Activated CD4-positive, alpha-beta memory T cell treated with anti-CD3 and anti-CD28 coated beads for 36 hours (primary cell): ENCODE measurements at regions not wholly inside any gene's neighbourhood (a gene's known extent, or its start where the extent isn't known, plus 50 kb on each side); places are given as distances from the start of the nearest gene placed in this dataset.

Experiments
- CTCF ChIA-PET: fragments of 350-600 bp; sonication (Branson Sonifier 250); formaldehyde crosslinking; loops from one replicate; lab custom pipeline; 2021; ENCODE audit warnings: antibody characterized with exemption, inconsistent platforms; lab: Charles Lee
- POLR2A ChIA-PET: fragments of 350-600 bp; sonication (Branson Sonifier 250); formaldehyde crosslinking; loops from one replicate; lab custom pipeline; 2021; ENCODE audit warnings: antibody characterized with exemption; lab: Charles Lee
- DNase-seq: peaks from one replicate; pipeline ENCODE4 v3.0.0-alpha.2; 2020
- H3K27ac Mint-ChIP-seq: one replicate; pipeline ENCODE4 v1.8.0; 2021; ENCODE audit warnings: mixed read lengths
- H3K27me3 Mint-ChIP-seq: one replicate; pipeline ENCODE4 v1.8.0; 2021; ENCODE audit warnings: mixed read lengths
- H3K36me3 Mint-ChIP-seq: one replicate; pipeline ENCODE4 v1.8.0; 2021; ENCODE audit warnings: mixed read lengths
- H3K4me1 Mint-ChIP-seq: one replicate; pipeline ENCODE4 v1.8.0; 2021; ENCODE audit warnings: low read depth, mixed read lengths
- H3K4me3 Mint-ChIP-seq: one replicate; pipeline ENCODE4 v1.8.0; 2021; ENCODE audit warnings: mild to moderate bottlenecking, mixed read lengths
- H3K9me3 Mint-ChIP-seq: one replicate; pipeline ENCODE4 v1.8.0; 2021; ENCODE audit warnings: mixed read lengths
- intact Hi-C: fragments of 100-400 bp; cut with micrococcal nuclease; formaldehyde crosslinking; loops from one replicate; pipeline ENCODE4 v1.15.1; 2023

DNA sequence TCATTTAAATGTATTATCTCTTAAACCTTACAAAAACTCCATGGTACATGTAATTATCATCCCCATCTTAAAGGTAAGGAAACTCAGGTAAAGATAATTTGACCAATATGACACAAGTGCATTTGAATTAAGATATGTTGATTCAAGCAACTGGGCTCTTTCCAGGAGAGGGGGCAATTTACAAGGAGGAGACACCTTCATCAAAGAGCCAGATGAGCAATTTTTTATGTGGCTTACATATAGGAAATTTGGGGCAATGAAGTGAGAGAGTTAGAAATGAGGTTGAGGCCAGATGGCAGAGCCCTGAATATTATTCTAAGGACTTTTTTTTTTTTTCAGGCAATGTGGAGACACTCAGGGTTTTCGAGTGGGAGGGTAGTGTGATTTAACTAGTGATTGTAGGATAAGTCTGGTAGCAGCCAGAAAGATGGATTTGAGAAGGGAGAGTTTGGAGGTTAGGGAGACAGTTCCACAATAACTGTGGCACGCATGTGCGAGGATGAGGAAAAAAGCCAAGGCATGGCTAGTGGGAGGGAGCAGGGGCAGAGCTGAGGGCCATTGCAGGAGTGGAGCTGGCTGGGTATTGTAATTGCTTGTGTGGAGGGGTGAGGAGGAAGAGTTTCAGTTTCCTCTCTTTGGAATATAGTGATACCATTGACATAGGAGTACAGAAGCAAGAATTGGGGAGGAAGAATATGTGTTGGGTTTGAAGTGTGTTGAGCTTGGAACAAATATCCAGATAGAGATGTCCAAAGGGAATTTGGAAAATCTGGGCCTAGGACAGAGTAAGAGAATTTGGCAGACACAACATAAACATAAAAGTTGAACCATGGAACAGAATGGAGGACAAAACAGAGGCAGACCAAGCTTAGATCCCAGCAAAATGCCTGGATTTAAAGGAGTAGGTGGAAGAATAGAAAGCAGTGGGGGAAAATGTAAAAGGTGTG lies 72.0 kb downstream of the ACTBL2 start:
- Mint-ChIP-seq H3K36me3 (no peaks in the 10 kb centered on the region), H3K4me3 (no peak overlapping the region), H3K4me1 (no peaks in the 10 kb centered on the region), H3K9me3 (no peaks in the 10 kb centered on the region), H3K27ac (no peak overlapping the region), H3K27me3 (peaks cover 1% of the 10 kb centered on the region)
- DNase-seq, result no peak
- ChIA-PET CTCF (interaction anchor here (1.1 kb wide), 1 partner anchor 1050 kb away, joined by 4 read pairs; no protein-coding TSS in a partner anchor), POLR2A (no interaction called here)
- intact Hi-C loops, result no loop called here

DNA sequence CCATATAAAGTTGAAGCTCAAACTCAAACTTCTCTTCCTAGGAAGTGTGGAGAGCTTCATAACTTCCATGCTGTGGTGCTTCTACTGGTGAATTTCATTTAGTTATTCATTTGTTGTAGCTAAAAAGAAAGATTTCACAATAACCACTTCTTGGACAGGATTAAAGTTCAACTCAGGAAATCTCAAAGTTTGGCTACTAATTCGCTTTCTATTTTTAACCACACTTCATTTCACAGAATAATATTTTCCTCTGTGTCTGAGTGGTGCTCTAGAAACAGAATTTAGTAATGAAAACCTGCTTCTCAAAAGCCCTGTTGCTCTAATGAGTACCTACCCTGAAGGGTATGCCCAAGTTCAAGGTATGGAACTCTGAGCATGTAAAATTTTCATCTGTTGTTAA lies 73.9 kb downstream of the ACTBL2 start:
- intact Hi-C loops, result no loop called here
- H3K4me1 Mint-ChIP-seq, result no peaks in the 10 kb centered on the region
- H3K9me3 Mint-ChIP-seq, result no peaks in the 10 kb centered on the region
- ChIA-PET POLR2A (no interaction called here), CTCF (no interaction called here)
- DNase-seq, result no peak
- H3K4me3 Mint-ChIP-seq, result no peak overlapping the region
- H3K27me3 Mint-ChIP-seq, result no peaks in the 10 kb centered on the region
- no peak overlapping the region for H3K27ac Mint-ChIP-seq
- H3K36me3 Mint-ChIP-seq, result no peaks in the 10 kb centered on the region

DNA sequence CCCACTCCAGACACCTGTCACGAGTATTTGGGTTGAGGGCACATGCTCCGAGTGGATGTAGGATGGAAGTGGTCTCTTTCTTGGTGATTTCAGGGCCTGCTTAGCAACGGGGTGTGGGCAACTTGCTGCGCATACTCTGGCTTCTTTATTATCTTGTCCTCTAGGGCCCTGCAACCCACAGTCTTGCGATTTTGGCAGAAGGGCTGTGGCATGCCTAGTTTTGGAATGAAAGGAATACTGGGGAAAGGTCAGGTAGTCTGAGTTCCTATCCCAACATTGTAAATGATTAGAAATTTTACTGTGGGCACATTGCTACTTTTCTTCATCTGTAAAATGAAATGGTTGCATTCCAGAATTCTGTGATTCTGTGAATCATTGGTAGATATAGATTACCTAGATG lies 74.3 kb downstream of the ACTBL2 start:
- H3K4me3 Mint-ChIP-seq, result no peak overlapping the region
- H3K9me3 Mint-ChIP-seq, result no peaks in the 10 kb centered on the region
- CTCF ChIA-PET, result no interaction called here
- no peaks in the 10 kb centered on the region for H3K4me1 Mint-ChIP-seq
- H3K36me3 Mint-ChIP-seq, result no peaks in the 10 kb centered on the region
- intact Hi-C loops, result no loop called here
- POLR2A ChIA-PET, result no interaction called here
- no peak for DNase-seq
- H3K27ac Mint-ChIP-seq, result no peak overlapping the region
- H3K27me3 Mint-ChIP-seq, result peaks cover 1% of the 10 kb centered on the region

DNA sequence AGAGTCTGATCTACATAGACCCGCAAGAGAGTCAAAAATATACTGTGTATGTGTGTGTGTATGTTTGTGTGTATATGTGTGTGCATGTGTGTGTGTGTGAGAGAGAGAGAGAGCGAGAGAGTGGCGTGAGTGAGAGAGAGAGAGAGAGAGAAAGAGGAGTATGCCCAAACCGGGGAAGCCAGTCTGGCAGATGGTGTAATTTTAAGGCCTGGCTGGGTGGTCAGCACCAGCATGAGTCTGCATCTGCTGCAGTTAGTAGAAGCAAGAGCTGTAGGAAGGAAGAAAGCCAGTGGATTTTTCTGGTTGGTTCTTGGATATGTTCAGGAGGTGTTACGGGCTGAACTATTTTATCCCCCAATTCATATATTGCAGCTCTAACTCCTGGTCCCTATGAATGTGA lies 75.2 kb downstream of the ACTBL2 start:
- Mint-ChIP-seq H3K36me3 (no peaks in the 10 kb centered on the region), H3K4me1 (no peaks in the 10 kb centered on the region), H3K27me3 (peaks cover 2% of the 10 kb centered on the region), H3K27ac (no peak overlapping the region), H3K9me3 (no peaks in the 10 kb centered on the region), H3K4me3 (no peak overlapping the region)
- CTCF ChIA-PET, result no interaction called here
- POLR2A ChIA-PET, result no interaction called here
- intact Hi-C loops, result no loop called here
- no peak for DNase-seq

DNA sequence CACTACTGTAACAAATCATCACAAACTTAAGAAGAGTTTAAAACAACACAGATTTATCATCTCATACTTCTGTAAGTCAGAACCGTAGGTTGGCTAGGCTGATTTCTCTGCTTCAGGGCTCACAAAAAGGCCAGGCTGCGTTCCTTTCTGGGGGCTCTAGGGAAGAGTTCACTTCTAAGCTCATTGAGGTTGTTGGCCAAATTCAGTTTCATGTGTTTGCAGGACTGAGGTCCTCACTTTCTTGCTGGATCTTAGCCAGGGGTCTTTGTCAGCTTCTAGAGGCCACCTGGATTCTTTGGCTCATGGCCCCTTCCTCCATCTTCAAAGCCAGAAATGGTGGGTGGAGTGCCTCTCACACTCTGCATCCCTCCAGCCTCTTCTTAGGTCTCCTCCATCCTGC lies 76.0 kb downstream of the ACTBL2 start:
- CTCF ChIA-PET, result no interaction called here
- Mint-ChIP-seq H3K4me3 (no peak overlapping the region), H3K36me3 (no peaks in the 10 kb centered on the region), H3K27me3 (peaks cover 2% of the 10 kb centered on the region), H3K9me3 (no peaks in the 10 kb centered on the region), H3K27ac (no peak overlapping the region), H3K4me1 (no peaks in the 10 kb centered on the region)
- DNase-seq, result no peak
- intact Hi-C loops, result no loop called here
- POLR2A ChIA-PET, result no interaction called here

DNA sequence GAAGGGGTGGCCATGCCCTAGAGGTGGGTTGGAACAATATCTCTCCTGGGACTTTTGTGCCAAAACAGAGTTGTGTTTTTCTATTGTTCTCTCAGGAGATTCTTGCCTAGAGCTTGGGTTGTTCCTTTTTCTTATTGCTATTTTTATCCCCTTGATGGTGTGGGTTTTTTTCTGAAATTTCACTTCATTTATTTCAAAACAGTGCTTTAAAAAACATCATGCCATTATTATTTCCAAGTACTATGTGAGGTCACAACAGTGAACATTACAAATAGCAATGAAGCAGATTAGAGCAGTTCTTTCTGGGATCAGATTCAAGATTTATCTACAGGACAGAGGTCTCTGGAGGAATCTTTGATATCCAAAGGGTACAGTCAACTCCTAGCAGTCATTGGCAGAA lies 76.6 kb downstream of the ACTBL2 start:
- ChIA-PET CTCF (no interaction called here), POLR2A (no interaction called here)
- intact Hi-C loops, result no loop called here
- no peak overlapping the region for H3K27ac Mint-ChIP-seq
- H3K4me1 Mint-ChIP-seq, result no peaks in the 10 kb centered on the region
- no peaks in the 10 kb centered on the region for H3K36me3 Mint-ChIP-seq
- no peak overlapping the region for H3K4me3 Mint-ChIP-seq
- no peaks in the 10 kb centered on the region for H3K9me3 Mint-ChIP-seq
- no peak for DNase-seq
- H3K27me3 Mint-ChIP-seq, result peaks cover 2% of the 10 kb centered on the region

DNA sequence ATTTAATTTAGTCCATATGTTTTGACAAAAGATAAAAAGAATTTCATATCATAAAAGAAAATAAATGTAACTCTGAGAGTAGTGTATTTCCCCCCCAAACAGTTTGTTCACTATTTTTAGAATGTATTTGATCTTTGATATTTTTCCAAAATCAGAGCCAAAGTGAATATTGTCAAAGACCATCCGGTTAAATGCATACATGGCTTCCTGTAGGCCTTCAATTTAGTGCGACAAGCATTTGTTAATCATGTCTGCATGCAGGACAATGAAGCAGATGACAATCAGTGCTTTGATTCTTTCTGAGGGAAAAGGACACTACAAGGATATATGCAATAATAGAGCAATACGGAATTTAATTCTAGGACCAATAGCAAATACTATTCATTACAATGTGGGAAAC lies 79.8 kb downstream of the ACTBL2 start:
- H3K36me3 Mint-ChIP-seq, result no peaks in the 10 kb centered on the region
- DNase-seq, result no peak
- CTCF ChIA-PET, result no interaction called here
- peaks cover 2% of the 10 kb centered on the region for H3K27me3 Mint-ChIP-seq
- no peaks in the 10 kb centered on the region for H3K4me1 Mint-ChIP-seq
- H3K9me3 Mint-ChIP-seq, result no peaks in the 10 kb centered on the region
- POLR2A ChIA-PET, result no interaction called here
- H3K27ac Mint-ChIP-seq, result no peak overlapping the region
- intact Hi-C loops, result no loop called here
- H3K4me3 Mint-ChIP-seq, result no peak overlapping the region

DNA sequence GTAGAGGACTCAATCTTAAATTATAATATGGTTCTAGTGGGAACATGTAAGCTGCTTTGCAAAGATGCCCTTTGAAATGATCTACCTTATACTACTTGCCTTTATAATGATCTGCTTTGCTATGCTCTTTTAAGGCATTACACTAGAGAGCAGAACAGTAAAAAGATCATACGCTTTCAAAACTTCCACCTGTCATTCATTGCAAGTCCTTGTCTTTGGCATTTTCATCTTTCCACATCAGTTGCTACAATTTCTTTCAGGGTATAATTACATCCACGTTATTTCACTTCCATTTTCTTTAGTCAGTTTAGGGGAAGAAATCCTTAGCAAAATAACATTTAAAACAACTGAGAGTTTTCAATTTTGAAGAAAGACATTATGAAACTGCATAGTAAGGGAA lies 80.3 kb downstream of the ACTBL2 start:
- no peaks in the 10 kb centered on the region for H3K36me3 Mint-ChIP-seq
- POLR2A ChIA-PET, result no interaction called here
- H3K4me3 Mint-ChIP-seq, result no peak overlapping the region
- peaks cover 2% of the 10 kb centered on the region for H3K27me3 Mint-ChIP-seq
- no peaks in the 10 kb centered on the region for H3K4me1 Mint-ChIP-seq
- H3K27ac Mint-ChIP-seq, result no peak overlapping the region
- intact Hi-C loops, result no loop called here
- DNase-seq, result no peak
- CTCF ChIA-PET, result no interaction called here
- no peaks in the 10 kb centered on the region for H3K9me3 Mint-ChIP-seq

DNA sequence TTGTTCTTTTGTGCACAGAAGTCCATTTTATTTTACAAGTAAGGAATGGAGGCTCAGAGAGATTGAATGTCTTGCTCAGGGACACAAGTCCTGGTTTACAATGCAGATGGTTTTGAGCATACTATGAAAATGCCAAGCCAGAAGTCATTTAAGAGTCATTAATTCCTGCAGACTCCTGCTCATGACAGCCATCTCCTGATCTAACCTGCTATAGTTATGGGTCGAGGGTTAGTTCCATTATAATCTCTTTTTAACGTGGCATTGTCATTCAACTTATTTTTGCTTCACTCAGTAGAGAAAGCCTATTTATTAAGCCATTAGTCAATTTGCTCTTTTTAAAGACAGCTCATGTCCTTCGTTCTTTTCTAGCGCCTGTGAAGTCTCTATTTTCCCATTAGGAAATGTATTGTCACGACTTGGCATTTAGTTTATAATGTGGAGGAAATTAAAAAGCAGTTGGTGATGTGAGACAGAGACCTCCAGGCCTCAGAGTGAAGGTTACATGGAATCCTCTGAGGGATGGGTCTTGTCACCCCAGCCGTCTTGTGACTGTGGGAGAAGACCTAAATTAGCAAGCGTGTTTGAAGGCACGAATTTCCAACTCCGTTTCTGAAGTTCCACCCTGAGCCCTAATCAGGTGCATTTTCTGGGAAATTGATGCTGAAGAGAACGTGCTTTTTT lies 84.1 kb downstream of the ACTBL2 start:
- ChIA-PET CTCF (no interaction called here), POLR2A (no interaction called here)
- H3K36me3 Mint-ChIP-seq, result no peaks in the 10 kb centered on the region
- no peaks in the 10 kb centered on the region for H3K4me1 Mint-ChIP-seq
- H3K4me3 Mint-ChIP-seq, result no peak overlapping the region
- H3K27ac Mint-ChIP-seq, result no peak overlapping the region
- intact Hi-C loops, result no loop called here
- no peak for DNase-seq
- no peaks in the 10 kb centered on the region for H3K9me3 Mint-ChIP-seq
- peaks cover 2% of the 10 kb centered on the region for H3K27me3 Mint-ChIP-seq

DNA sequence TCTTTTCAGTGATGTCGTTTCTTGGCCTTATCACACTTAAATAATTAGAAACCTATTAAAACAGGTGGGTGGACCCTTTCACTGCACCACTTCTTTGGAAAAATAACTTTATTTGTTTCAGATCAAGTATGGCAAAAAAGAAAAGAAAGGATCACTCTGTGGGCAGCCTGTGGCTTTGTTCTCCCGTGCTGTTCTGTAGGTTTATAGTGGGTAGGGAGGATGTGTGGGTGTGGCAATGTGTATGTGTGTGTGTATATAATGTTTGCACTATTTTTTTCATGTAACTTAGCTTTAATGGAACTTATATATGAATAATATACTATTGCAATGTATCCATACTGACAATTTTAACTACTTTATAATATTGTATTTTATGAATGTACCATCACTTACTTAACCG lies 85.9 kb downstream of the ACTBL2 start:
- Mint-ChIP-seq H3K27ac (no peak overlapping the region), H3K9me3 (peaks cover 4% of the 10 kb centered on the region), H3K4me3 (no peak overlapping the region), H3K4me1 (no peaks in the 10 kb centered on the region), H3K36me3 (no peaks in the 10 kb centered on the region), H3K27me3 (no peaks in the 10 kb centered on the region)
- CTCF ChIA-PET, result no interaction called here
- no peak for DNase-seq
- POLR2A ChIA-PET, result no interaction called here
- intact Hi-C loops, result no loop called here

DNA sequence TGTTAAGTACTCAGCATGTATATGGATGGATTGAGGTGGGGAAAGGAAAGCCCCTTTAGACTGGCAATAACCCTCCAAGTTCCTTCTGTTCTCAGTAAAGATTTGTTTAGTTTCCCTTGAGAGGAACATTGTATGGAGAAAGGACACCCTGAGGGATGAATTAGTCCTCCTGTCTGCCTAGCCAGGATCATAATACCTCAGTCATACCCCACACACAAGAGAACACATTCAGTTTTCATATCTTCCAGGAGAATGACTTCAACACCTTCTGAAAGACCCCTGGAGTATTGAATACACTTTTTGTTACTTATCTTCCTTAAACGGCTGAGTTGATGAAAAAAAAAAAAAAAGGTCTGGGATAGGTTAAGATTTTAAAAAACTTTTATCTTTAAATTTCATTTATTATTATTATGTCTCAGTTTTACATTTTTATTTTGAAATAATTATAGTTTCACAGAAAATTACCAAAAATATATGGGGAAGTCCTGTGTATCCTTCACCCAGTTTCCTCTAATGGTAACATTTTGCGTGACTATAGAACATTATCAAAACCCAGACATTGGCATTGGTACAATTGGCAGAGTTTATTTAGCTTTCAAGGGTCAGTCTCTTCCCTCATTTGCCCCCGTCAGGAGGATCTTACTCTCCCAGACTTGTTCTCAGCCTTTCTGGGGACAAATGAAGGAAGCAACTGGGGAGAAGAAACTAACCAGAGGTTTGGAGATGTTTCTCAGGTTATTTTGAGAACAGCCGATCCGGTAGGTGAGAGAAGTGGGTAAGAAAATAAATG lies 88.0 kb downstream of the ACTBL2 start:
- Mint-ChIP-seq H3K27ac (no peak overlapping the region), H3K9me3 (peaks cover 4% of the 10 kb centered on the region), H3K27me3 (no peaks in the 10 kb centered on the region), H3K4me3 (no peak overlapping the region), H3K4me1 (no peaks in the 10 kb centered on the region), H3K36me3 (no peaks in the 10 kb centered on the region)
- POLR2A ChIA-PET, result no interaction called here
- intact Hi-C loops, result no loop called here
- CTCF ChIA-PET, result no interaction called here
- DNase-seq, result no peak

DNA sequence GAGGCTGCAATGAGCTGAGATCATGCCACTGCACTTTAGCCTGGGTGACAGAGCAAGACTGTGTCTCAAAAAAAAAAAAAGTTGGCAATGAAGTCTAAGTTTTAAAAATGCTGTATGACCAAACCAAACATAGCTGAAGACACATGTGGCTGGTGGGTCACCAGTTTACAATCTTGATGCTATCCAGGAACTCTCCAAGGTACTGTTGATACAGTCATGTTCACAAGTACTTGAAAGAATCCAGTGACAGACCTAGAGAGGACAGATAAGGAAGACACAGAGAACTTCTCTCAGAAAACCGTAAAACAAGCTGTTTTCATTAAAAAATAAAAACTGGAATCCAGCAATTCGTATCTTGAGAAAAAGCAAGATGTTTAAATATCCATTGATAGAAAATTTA lies 95.7 kb downstream of the ACTBL2 start:
- H3K4me1 Mint-ChIP-seq, result peaks cover 11% of the 10 kb centered on the region
- no peaks in the 10 kb centered on the region for H3K9me3 Mint-ChIP-seq
- ChIA-PET CTCF (no interaction called here), POLR2A (no interaction called here)
- H3K27me3 Mint-ChIP-seq, result no peaks in the 10 kb centered on the region
- H3K27ac Mint-ChIP-seq, result no peak overlapping the region
- H3K36me3 Mint-ChIP-seq, result no peaks in the 10 kb centered on the region
- no peak for DNase-seq
- intact Hi-C loops, result no loop called here
- no peak overlapping the region for H3K4me3 Mint-ChIP-seq
